ENCODE measurements at regions not wholly inside any gene's neighbourhood (a gene's known extent, or its start where the extent isn't known, plus 50 kb on each side); places are given as distances from the start of the nearest gene placed in this dataset.

DNA sequence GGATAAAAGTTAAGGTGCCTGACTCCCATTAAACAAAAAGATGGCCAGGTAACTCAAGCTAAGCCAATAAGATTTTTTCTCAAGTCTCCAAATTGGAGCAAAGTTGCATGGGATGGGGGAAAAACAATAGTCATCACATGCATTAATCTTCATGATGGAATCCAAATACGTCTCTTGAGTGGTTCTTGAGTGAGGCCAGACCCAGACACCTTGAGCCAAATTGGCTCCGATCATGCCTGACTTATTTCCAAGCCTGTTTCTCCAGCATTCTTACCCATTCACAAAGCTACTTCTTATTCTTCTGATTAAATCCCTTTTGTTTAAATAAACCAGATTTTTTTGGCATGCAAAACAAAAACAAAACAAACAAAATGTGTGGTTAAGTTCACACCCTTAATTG, 420.3 kb upstream of the NRSN1 start:
- TF ChIP-seq SRF (IDR thresholded peaks at IDR 0.05; ENCODE audit: low read depth) (no peak), CTCF (IDR thresholded peaks at IDR 0.05 in 2 of 3, conservative IDR thresholded peaks at IDR 0.05 in 1 of 3; ENCODE audit: borderline replicate concordance in 1 of 3, insufficient read depth in 1 of 3, low read depth in 2 of 3, low read length in 2 of 3) (no peak), REST (IDR thresholded peaks at IDR 0.05; ENCODE audit: low read depth) (no peak)
